ENCODE measurements at regions not wholly inside any gene's neighbourhood (a gene's known extent, or its start where the extent isn't known, plus 50 kb on each side); places are given as distances from the start of the nearest gene placed in this dataset.

DNA sequence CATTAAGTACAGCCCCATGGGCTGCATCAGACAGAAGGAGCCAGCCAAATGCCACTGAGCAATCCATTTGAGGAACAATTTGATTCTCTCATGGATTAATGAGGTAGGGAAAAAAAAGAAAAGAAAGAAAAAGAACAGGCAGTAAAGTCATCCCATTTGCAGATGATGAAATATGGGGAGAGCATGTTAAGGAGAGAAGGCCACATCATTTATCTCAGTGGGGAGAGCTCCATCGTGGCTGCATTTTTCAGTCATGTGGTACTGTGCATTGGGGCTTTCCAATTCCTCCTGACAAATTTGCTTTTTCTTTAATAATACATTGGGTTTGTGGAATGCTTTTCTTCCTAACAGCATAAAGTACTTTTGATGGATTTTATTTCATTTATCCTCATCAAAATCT is 375.2 kb upstream of the TLE4 start:
- no peak overlapping the region for H3K4me2 ChIP-seq (ENCODE audit: insufficient read depth in 1 of 2, low read depth in 2 of 2, low read length in 2 of 2)
- no peak overlapping the region for H3K14ac ChIP-seq (ENCODE audit: insufficient read length)
- H4K8ac ChIP-seq (ENCODE audit: extremely low read depth, insufficient read depth, low read length) = no peak overlapping the region
- H4K5ac ChIP-seq (ENCODE audit: insufficient read length, low read depth, low read length) = no peak overlapping the region
- no peak overlapping the region for H2AFZ ChIP-seq (ENCODE audit: low read length)
- DNase-seq (ENCODE audit: low read depth in 1 of 2, low spot score in 2 of 2) = no peak
- no peak overlapping the region for H4K91ac ChIP-seq (replicated peaks; ENCODE audit: insufficient read length, low read length)
- no peaks in the 10 kb centered on the region for H3K9me3 ChIP-seq (ENCODE audit: insufficient read depth in 2 of 2, low read depth in 1 of 2, low read length in 1 of 2)
- ChIA-PET CTCF (ENCODE audit: partially characterized antibody) (no interaction called here), POLR2A (ENCODE audit: partially characterized antibody) (no interaction called here)
- H3K4ac ChIP-seq (replicated peaks; ENCODE audit: insufficient read length, low read depth, low read length) = no peak overlapping the region
- H2BK20ac ChIP-seq (ENCODE audit: low read length) = no peak overlapping the region
- no peaks in the 10 kb centered on the region for H3K27me3 ChIP-seq (replicated peaks in 1 of 4; ENCODE audit: control insufficient read depth in 3 of 4, extremely low read depth in 1 of 4, insufficient read depth in 3 of 4, low read length in 3 of 4)
- H3K79me2 ChIP-seq (ENCODE audit: control insufficient read depth in 1 of 2, insufficient read depth in 2 of 2, low read length in 2 of 2) = no peaks in the 10 kb centered on the region
- no peak overlapping the region for H3K4me3 ChIP-seq (ENCODE audit: extremely low read depth in 1 of 4, insufficient read depth in 2 of 4, low read depth in 3 of 4, low read length in 4 of 4)
- no peaks in the 10 kb centered on the region for H3K23me2 ChIP-seq (ENCODE audit: low read depth, low read length)
- no peak overlapping the region for H3K9ac ChIP-seq (replicated peaks in 1 of 4; ENCODE audit: extremely low read depth in 1 of 4, low read depth in 3 of 4, low read length in 3 of 4)
- 95% methylated on average over 1 of the region's 1 CpG; no CpG with 5 or more reads in 1 of the 2 experiments for WGBS, 2 experiments (ENCODE audit: extremely low coverage in 1 of 2, insufficient coverage in 1 of 2, insufficient read length in 1 of 2, insufficient replicate concordance in 2 of 2, low coverage in 1 of 2, low lambda C conversion rate in 2 of 2, missing lambda C conversion rate in 1 of 2)
- H2BK15ac ChIP-seq (ENCODE audit: low read length) = no peak overlapping the region
- TF ChIP-seq CREB1 (IDR thresholded peaks at IDR 0.05) (no peak), SP4 (IDR thresholded peaks at IDR 0.05; ENCODE audit: low read length) (no peak), EGR1 (IDR thresholded peaks at IDR 0.05; ENCODE audit: borderline replicate concordance, low read depth, low read length) (no peak), TAF7 (optimal IDR thresholded peaks at IDR 0.05; ENCODE audit: borderline replicate concordance, low read depth, low read length) (no peak), EP300 (IDR thresholded peaks at IDR 0.05; ENCODE audit: borderline replicate concordance in 1 of 2, low read depth in 2 of 2, low read length in 2 of 2) (no peak)
- TF ChIP-seq, protein P1, sequence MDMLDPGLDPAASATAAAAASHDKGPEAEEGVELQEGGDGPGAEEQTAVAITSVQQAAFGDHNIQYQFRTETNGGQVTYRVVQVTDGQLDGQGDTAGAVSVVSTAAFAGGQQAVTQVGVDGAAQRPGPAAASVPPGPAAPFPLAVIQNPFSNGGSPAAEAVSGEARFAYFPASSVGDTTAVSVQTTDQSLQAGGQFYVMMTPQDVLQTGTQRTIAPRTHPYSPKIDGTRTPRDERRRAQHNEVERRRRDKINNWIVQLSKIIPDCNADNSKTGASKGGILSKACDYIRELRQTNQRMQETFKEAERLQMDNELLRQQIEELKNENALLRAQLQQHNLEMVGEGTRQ (IDR thresholded peaks at IDR 0.05; ENCODE audit: low read length) = no peak
- no peaks in the 10 kb centered on the region for H4K20me1 ChIP-seq (replicated peaks in 1 of 2; ENCODE audit: control insufficient read depth in 1 of 2, insufficient read depth in 2 of 2, low read length in 2 of 2)
- no peak overlapping the region for H3K23ac ChIP-seq (ENCODE audit: insufficient read length)
- H3K18ac ChIP-seq (ENCODE audit: extremely low read depth, low read length) = no peak overlapping the region
- H3K4me1 ChIP-seq (replicated peaks in 1 of 4; ENCODE audit: control insufficient read depth in 3 of 4, insufficient read depth in 4 of 4, low read length in 3 of 4) = peaks cover 0 to 2% (median under 1%) of the 10 kb centered on the region in 4 experiments; a peak in 2 of 7 replicates
- FAIRE-seq = no peak
- no peak overlapping the region for H2BK5ac ChIP-seq (ENCODE audit: low read depth, low read length)
- no peaks in the 10 kb centered on the region; a peak in 1 of 8 replicates for H3K36me3 ChIP-seq (ENCODE audit: control insufficient read depth in 2 of 4, insufficient read depth in 4 of 4, low read length in 3 of 4)
- H3K27ac ChIP-seq (ENCODE audit: low read depth, low read length) = no peak overlapping the region
- H3K79me1 ChIP-seq (ENCODE audit: low read depth, low read length) = no peaks in the 10 kb centered on the region
- H2BK12ac ChIP-seq (ENCODE audit: low read depth, low read length) = no peak overlapping the region
- no peak overlapping the region for H2AK5ac ChIP-seq (ENCODE audit: low read depth, low read length)
- H3K56ac ChIP-seq (replicated peaks; ENCODE audit: insufficient read length, low read depth, low read length) = no peak overlapping the region
- H2BK120ac ChIP-seq (replicated peaks; ENCODE audit: low read depth, low read length) = no peak overlapping the region
